GM19455 (cell line): ENCODE measurements at regions not wholly inside any gene's neighbourhood (a gene's known extent, or its start where the extent isn't known, plus 50 kb on each side); places are given as distances from the start of the nearest gene placed in this dataset.

Experiments used
- ATAC-seq: cut with Tn5 transposase; IDR thresholded peaks from one replicate; pipeline ENCODE4 v1.9.1; 2021; ENCODE audit not compliant: unreplicated experiment

DNA sequence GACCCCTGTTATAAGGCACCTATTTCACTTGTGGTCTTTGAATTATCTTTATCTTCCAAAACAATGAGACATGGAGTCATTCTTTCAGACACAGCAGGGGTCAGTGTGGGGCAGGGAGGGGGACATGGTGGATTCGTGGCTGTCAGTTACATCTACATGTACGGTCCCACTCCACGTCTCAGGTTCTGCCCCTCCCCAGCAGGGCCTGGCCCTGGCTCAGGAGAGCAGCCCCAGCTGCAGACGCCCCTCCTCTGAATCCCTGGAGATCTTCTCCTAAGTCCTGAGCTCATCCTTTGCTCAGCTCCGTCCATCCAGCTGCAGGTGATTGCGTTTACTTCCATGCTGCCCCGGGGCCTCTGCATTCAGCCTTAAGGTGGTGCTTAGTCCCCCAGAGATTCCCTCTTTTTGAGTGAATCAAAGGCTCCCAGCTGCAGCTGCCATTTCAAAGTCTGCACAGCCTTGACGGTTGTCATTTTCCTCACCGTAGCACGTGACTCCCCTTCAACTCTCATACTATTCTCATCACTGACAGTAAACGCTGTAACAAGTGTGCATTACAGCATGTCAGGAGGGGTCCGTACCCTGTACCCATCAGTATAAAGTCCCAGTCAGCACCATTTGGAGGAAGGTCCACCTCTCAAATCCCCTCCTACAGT lies 113.4 kb upstream of the TCERG1L start:
- ATAC-seq, result no peak

DNA sequence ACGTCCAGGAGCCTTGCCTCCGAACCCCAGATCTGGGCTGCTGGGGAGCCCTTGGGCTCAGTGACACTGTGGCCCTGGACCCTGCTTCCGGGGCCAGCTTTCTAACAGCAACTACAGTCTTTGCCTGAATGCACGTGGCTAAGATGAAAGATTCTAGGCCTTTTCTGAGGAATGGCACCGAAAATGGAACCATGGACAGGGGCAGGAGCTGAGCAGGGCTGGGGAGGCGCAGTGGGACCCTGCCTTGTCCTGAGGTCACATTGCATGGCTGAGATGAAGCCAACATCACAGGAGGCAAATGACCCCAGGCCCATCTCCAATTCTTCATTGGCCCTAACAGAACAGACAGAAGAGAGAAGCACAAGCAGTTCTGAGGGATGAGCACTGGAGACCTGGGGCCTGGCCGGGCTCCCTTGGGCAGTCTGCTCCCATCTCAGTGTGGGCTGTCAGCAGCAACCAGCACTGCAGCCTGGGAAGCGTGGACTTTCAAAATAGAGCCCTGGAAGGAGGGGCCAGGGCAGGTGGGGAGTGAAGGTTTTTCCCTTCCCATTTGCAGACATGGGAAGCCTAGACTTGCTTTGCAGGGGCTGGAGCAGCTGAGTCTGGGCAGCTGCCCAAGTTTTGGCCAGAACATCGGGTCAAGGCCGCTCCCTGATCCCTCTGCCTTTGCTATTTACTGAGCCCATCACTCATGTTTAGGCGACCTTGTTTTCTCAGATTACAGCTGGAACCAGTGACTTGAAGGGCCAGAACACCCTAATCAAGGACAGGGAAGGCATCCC lies 114.4 kb upstream of the TCERG1L start:
- ATAC-seq, result no peak

DNA sequence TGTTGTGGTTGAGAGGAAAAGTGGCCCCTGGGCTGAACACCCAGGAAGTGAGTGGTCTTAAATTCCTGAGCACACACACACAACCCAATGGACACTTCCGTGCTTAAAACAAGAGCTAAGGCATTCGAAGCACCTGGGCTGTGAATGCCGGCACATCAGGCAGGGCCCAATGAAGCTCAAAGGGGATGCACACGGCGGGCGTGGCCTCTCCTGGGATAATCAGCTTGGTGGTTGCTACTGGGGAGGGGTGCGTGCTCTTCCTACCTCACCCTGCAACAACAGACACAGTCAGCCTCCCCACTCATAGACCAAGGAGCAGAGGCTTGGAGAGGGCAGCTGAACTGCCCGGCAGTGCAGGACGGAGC lies 115.0 kb upstream of the TCERG1L start:
- ATAC-seq, result no peak

DNA sequence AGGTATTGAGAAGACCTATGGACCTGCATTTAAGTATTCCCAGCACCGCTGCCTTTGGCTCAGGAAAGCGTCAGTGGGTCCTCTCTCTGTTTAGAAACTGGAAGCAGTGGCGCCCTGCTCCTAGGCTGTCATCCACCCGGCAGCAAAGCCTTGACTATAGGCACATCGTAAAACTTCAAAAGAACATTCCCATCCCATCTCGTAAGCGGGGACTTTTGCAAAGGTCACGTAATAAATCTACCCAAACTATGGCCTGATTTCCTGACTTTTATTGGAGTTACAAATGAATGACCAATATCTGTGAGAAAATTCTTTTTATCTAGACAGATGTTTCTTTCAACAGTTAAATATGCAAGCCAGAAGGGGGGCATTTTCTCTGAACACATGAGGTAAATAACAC lies 115.8 kb upstream of the TCERG1L start:
- ATAC-seq, result no peak

DNA sequence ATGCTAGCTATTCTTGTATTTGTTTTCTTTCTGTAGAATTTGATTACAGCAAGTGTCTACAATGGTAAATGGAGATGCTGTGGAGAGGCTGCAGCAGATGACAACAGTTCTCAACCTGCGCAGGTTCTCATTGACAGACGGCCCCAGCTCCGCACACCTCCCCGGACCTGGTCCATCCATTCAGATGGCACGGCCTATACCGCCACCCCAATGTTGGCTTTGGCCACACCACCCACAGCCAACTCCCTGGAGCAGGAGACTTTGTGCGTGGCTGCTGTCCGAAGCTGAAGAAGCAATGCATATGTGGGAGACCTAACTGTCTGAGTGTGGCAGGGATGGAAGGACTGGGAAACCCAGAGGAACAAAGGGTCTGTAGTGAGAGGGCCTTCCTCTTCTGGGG lies 116.4 kb upstream of the TCERG1L start:
- no peak for ATAC-seq

DNA sequence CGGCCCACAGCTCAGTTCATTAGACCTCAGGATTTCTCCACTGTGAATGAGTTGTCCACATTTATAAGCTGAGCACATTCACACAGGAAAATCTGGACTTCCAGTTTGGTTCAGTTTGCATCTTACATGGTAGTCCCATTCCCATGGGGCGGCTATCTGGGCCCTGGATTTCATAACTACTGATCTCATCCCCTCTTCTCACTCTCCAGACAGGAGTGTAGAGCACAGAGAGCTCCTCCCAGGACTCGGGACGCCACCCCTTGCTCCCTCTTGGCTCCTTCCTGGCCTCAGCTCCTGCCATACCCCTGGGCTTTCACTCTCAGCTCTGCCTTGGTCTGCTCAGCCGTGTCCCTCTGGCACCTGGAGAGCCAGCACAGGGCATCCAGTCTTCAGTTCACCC lies 117.6 kb upstream of the TCERG1L start:
- no peak for ATAC-seq

DNA sequence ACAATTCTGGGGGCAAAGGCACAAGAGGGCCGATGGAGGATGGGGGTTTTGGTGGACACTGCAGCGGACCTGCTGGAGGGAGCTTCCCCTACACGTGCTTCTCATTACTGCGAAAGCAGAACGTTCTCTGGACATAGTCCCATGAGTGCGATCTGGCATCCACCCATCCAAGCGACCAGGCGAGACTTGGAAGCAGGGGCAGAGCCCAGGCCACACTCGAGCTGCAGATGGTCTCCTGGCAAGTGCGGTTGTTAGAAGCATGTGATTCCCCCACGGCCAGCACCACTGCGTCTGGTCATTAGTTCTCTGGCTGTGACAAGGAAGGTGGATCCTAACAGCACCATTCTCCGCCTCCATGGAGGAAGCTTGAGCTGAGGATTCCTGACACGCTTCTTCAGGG lies 118.4 kb upstream of the TCERG1L start:
- ATAC-seq, result no peak

DNA sequence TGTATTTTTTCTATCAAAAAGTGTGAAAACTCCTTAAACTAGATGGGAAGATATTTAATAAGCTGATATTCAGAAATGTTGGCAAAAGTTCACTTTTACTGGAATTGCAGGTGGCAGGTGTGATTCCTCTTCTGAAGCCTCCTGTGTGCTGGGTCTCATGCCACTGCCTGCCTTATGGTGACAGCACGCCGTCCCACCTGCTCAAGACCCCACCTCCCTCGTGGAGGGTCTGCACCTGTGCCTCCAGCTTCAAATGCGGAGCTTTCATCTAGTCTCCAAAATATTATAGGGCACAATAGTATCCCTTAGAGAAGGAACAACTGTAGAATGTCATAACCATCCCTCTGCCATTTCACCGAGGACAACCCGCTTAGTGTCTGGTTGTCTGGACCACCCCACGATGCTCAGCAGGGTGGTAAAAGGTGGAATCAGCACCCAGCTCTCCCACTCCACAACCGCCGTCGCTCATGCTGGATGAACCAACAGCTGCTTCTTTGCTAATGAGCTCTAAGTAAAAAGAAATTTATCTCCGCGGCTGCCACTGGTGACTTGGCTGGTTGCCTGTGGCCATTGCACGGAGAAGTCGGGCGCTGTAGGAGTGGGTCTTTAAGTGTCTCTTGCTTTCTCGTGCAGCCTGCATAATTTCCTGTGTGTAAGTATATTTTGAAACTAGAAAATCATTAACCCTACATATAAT lies 119.3 kb upstream of the TCERG1L start:
- no peak for ATAC-seq

DNA sequence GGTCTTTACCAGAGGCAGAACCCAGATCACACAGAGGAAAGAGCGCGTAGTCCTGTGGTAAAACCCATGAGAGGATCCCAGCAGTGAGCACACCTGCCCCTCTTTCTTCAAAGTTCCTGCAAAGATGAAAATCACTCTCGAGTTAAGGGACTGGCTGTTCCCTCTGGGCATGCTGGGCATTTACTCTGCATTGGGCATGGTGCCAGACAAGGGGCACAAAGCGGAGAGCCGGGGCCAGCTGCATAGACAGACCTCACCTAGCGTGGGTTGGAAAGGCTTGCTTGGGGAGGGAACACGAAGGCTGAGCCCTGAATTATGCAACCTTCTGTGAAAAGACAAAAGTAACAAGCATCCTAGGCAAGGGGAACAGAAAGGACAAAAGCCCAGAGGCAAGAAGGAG lies 120.0 kb upstream of the TCERG1L start:
- ATAC-seq, result no peak

DNA sequence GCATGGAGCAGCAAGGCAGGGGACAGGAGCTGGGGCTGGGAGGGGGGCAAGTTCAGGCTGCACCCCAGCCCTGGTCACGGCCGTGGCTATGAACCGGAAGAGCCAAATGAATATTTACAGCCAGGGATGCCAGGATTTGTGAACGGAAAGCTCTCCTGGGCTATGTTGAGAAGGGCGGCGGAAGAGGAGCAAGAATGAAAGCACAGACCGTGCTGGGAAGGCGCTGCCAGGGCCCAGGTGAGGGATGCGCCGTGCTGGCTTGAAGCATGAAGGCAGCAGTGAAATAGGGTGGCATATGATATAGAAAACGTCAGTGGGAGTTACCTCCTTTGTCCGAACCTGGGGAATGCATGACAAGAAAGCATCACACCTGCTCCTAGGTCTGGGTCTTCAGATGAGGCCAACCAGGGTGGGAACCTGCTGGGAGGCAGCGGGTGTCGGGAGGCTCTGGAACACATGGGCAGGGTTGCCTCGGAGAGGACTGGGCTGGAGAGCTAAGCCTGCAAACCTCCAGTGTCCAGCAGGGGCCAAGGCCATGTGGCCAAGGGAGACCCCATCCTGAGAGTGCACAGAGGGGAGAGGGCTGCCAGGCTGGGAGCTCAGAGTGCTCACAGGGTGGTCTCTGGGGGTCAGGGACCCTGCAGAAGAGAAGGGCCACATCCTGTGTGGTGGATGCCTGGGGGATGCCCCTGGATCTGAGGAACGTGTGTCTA lies 120.6 kb upstream of the TCERG1L start:
- no peak for ATAC-seq

DNA sequence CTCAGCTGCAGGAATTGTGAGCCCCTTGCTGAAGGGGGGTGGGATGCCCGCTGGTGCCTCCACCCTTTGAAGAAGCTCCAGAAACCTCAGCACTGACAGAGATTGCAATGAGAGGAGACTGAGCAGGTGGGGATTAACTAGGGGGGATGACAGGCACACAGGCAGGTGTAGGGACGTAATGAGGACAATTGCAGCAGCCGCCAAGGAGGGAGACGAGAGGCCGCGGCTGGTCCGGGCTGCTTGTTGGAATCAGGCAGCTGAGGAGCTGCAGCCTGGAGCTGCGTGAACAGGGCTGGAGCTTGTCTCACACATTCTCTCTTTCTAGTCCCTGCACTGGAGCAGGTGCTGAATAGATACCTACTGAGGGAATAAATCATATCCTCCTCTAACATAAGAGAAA lies 122.0 kb upstream of the TCERG1L start:
- no peak for ATAC-seq

DNA sequence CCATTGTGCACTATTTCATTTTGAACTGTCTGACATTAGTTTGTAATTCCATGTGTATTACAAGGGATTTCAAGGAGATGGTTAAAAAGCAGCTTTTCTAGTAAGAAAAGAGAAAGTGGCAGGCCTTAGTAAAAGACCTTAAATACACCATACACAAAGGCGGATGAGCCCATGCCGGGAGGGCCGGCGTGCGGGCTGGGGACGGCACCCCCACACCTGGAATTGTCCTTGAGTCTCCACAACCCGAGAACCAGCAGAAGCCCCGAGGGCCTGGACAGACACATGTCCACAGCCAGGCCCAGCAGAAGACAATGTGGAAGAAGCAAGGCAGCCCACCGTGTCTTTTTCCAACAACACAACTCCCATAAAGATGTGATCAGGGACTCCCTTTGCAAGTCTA lies 123.7 kb upstream of the TCERG1L start:
- no peak for ATAC-seq

DNA sequence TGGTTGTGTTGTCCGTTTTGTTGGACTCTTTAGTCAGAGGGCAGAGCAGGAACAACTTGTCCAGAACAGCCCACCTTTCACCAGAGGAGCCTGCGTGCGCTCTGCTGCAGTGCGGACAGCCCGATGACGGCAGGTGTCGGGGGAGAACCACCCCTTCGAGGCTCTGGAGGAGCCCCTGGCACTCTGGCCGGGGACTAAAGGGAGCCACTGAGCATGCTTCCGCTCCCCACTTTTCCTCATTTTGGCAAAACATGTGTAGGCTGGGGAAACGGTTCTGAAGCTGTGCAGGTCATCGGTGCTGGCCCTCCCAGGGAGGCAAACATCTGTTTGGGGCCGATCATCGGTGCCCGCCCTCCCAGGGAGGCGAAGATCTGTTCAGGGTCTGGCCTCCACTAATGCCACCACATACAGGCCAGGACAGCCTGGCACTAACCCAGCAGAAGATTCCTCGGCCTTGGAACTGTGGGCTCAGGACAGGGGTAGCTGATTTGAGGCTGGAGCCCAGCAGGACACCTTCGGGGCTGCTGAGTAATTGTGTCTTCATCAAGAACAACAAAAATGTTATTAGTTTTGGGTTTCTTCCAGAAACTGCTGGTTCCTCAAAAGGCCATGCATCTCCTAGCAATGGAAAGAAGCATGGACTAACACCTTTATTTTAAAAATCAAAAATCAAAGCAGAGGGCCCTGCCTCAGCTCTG lies 124.4 kb upstream of the TCERG1L start:
- no peak for ATAC-seq

DNA sequence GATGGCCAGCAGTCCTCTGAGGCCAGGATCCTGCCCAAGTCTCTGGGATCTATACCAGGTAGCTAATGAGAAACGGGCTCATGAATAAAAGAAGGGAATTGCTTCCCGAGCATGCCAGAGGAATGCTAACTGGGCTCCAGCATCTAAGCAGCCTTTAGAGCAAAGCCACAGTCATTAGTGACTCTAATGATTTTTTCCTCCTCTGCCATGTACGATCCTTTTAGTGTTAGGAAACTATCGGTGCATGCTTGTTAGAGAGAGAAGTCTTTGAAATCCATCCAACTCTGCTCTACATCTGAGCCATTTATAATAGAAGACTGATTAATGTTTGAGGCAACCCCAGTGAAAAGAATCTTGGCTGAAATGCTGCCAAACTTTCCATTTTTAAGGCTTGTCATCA lies 124.9 kb upstream of the TCERG1L start:
- ATAC-seq, result no peak

DNA sequence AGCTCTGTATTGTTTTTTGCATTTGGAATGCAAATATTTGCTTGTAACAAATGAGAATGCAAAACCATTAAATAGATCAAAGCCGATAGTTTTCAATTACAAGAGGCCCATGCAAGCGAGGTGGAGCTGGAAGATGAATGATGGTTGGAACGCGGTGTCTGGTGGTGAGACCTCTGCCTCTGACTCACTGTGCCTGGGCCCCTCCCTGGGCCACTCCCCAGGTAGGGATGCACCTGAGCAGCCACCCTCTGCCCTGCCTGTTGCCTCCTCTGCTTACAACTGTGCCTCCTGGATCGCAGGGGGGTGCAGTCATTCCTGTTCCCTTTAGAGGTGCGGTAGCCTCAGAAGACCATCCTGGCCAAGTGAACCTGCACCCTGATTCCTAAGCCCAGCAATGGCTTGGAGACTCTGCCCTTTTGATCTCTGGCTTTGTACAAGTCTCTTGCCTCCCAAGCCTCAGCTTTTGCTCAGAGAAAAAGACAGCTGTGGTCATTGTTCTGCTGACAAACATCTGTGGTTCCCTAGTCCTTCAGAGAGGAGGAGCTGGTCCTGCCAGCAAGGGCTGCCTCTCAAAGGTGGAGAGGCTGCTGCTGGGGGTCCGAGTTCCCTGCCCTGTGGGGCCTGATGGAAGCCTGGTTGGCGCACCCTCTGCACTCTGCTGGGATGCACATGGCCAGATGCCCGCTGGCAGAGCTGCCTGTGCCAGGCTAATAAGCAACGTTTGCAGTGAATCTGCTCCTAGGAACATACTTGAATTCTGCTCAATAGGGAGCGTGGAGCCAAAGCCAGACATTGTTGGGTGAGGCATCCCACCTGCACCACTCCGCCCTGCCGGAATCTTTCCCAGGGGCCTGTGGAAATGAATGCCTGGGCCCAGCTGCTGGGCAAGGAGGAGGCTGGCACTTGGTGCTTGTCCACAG lies 126.3 kb upstream of the TCERG1L start:
- ATAC-seq, result no peak

DNA sequence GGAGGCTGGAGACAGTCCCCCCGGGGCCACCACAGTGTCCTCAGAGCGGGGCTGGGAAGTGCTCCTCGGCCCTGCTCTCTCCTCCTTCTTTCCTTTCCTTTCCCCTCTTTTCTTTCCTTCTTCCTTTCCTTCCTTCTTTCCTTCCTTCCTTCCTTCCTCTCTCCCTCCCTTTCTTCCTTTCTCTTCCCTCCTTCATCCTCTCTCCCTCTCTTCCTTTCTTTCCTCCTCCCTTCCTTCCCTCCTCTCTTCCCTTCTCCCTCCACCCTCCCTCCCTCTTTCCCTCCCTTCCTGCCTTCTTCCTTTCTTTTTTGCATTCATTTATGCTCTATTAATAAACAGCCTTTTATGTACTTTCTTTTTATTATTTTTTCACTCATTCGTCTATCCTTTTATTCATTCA lies 127.1 kb upstream of the TCERG1L start:
- no peak for ATAC-seq

DNA sequence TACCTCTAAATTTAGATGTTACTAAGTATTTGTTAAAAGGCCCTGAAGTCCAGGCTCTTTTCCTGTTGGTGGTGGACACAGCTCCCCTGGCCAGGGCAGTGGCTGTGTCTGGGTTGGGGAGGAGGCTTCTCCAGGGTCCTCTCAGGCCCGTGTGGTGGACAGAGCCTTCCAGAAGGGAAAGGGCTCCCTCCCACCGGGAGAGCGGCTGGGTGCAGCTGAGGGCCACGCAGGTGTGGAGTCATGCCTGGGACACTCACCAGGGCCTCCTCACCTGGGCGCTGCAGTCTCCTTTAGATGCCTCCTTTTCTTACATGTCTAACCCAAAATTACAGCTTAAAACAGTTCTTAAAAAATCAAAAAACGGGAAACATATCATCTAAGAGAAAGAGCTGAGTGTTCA lies 128.2 kb upstream of the TCERG1L start:
- ATAC-seq, result no peak

DNA sequence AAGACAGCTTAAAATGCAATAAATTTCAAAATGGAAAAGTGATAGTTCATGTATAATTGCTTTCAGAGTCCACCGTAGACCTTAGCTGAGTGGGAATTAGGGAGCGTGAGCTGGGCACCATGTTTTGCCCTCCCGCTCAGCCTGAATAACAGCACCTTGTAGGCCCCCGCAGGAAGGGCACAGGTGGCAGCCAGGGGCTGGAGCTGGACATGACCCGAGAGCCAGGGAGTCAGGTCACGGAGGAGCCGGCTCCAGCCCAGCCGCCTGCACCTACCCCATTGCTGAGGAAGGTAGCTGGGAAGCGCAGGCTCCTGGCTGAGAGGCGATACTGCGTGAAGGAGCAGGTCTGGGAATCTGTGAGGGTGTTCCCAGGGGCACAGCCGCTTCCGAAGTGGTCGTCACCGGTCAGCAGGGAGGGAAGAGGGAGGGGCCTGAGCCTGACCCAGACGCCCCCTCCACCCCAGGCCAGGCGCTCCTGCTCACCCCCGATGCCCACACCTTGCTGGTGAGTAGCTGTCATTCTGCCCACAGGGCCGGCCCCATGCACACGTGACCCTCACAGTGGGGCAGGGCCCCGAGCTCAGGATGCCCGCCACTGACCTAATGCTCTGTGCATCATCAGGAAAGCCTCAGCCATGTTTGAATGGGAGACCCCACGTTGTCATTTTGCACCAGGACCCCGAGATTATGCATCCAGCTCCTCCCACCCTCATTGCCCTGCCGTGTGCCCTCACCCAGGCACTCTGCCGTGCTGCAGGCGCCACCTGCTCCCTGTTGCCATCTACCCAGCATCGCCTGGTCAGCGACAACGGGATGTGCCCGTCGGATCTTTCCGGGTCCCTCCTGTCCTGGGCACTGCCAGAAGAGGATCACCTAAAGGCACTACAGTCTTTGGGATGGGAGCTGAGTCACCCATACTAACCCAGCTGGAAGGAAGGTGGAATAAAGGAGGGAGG lies 129.2 kb upstream of the TCERG1L start:
- no peak for ATAC-seq

DNA sequence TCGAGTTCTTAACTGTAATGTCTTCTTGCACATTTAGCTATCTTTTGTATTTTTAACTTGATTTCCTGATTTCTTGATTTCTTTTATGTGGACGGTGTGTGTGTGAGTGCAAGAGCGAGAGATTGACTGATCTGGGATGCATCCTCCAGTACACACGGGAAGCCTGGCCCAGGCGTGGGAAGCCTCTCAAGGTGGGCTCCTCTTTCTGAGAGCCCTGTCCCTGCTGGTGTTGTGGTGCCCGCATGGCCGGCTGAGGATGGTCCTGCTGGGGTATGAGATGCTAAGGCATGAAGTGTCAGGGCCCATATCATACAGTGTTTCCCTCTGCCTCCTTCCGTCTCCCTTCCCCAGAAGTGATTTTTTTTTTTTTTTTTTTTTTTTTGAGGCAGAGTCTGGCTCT lies 130.8 kb upstream of the TCERG1L start:
- ATAC-seq, result no peak
